ENCODE measurements at regions not wholly inside any gene's neighbourhood (a gene's known extent, or its start where the extent isn't known, plus 50 kb on each side); places are given as distances from the start of the nearest gene placed in this dataset.

GRCh38 chr4:116870686-116871085, 214.7 kb downstream of the TRAM1L1 start:
- no peak for DNase-seq

- DNase-seq = no peak
These were observed 219.3 kb downstream of the TRAM1L1 start for GRCh38 chr4:116866106-116866505.

GRCh38 chr4:116862592-116862991, 222.8 kb downstream of the TRAM1L1 start:
- no peak for DNase-seq

GRCh38 chr4:116860891-116861290, 224.5 kb downstream of the TRAM1L1 start:
- no peak for DNase-seq

- DNase-seq = no peak
These were observed 235.8 kb downstream of the TRAM1L1 start for GRCh38 chr4:116849620-116850019.

GRCh38 chr4:116847616-116848015, 237.8 kb downstream of the TRAM1L1 start:
- no peak for DNase-seq

- DNase-seq = no peak
These were observed 245.6 kb downstream of the TRAM1L1 start for GRCh38 chr4:116839826-116840225.

GRCh38 chr4:116838609-116839008, 246.8 kb downstream of the TRAM1L1 start:
- DNase-seq = no peak

GRCh38 chr4:116829187-116829586, 256.2 kb downstream of the TRAM1L1 start:
- no peak for DNase-seq

GRCh38 chr4:116824172-116824571, 261.2 kb downstream of the TRAM1L1 start:
- no peak for DNase-seq

GRCh38 chr4:116811730-116812129, 273.6 kb downstream of the TRAM1L1 start:
- no peak for DNase-seq

- DNase-seq = no peak
These were observed 289.4 kb downstream of the TRAM1L1 start for GRCh38 chr4:116796022-116796421.

GRCh38 chr4:116788723-116789122, 296.7 kb downstream of the TRAM1L1 start:
- DNase-seq = no peak

GRCh38 chr4:116755051-116755450, 330.3 kb downstream of the TRAM1L1 start:
- no peak for DNase-seq

GRCh38 chr4:116752027-116752426, 333.3 kb downstream of the TRAM1L1 start:
- DNase-seq = no peak

- no peak for DNase-seq
These were observed 348.6 kb downstream of the TRAM1L1 start for GRCh38 chr4:116736756-116737155.

GRCh38 chr4:116734178-116734577, 351.2 kb downstream of the TRAM1L1 start:
- no peak for DNase-seq

GRCh38 chr4:116733370-116733769, 352.0 kb downstream of the TRAM1L1 start:
- DNase-seq = no peak

GRCh38 chr4:116726523-116726922, 358.9 kb downstream of the TRAM1L1 start:
- no peak for DNase-seq

GRCh38 chr4:116724249-116724648, 361.1 kb downstream of the TRAM1L1 start:
- DNase-seq = no peak

GRCh38 chr4:116705466-116705865, 379.9 kb downstream of the TRAM1L1 start:
- DNase-seq = no peak

- DNase-seq = no peak
These were observed 382.4 kb downstream of the TRAM1L1 start for GRCh38 chr4:116702949-116703348.

- DNase-seq = no peak
These were observed 396.8 kb downstream of the TRAM1L1 start for GRCh38 chr4:116688536-116688935.

- no peak for DNase-seq
These were observed 417.2 kb downstream of the TRAM1L1 start for GRCh38 chr4:116668190-116668589.

- DNase-seq = no peak
These were observed 419.7 kb downstream of the TRAM1L1 start for GRCh38 chr4:116665716-116666115.

GRCh38 chr4:116664198-116664597, 421.2 kb downstream of the TRAM1L1 start:
- DNase-seq = no peak

Measured in NK-92 treated with Interleukin-12 subunit alpha and Interleukin-12 subunit beta, amount 100 ng/mL, for 24 hours (cell line).